ENCODE measurements at regions not wholly inside any gene's neighbourhood (a gene's known extent, or its start where the extent isn't known, plus 50 kb on each side); places are given as distances from the start of the nearest gene placed in this dataset.

DNA sequence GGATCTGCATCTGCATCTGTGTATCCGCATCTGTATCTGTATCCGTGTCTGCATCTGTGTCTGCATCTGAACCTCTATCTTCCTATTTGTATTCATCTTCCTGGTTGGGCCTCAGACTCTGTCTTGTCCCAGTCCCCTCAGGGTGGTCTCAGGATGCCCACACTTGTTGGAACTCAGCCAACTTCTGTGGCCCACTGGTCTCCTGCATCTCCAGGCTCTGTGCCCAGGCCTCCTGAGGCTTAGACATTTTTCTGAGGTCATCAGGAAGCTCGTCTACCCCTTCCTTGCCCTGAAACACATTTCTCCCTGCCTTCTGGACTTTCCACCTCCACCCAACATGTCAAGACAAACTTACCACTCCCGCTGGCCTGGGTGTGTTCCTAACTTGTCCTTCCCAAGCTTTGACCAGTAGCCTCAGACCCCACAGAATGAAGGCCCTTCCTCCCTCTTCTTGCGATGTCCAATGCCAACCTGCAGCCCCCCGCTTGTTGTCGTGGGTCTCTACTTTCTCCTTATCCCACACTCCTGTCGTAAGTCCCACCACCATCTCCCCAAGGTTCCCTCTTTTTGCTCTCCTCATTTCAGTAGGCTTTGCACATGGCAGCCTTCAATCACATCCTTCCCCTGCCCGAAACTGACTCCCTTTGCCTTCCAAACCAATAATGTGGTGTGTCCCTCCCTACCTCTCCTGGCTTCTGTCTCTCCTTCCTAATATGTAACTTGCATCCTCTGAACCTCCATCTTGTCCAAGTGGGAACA lies 176.5 kb downstream of the DLL1 start:
- CTCF ChIA-PET (ENCODE audit: partially characterized antibody) = no interaction called here
- H2BK15ac ChIP-seq (ENCODE audit: low read length) = no peak overlapping the region
- H2AK5ac ChIP-seq (ENCODE audit: low read depth, low read length) = no peak overlapping the region
- no peaks in the 10 kb centered on the region; a peak in 1 of 4 replicates for H3K9me3 ChIP-seq (ENCODE audit: insufficient read depth in 2 of 2, low read depth in 1 of 2, low read length in 1 of 2)
- no peak overlapping the region for H4K91ac ChIP-seq (replicated peaks; ENCODE audit: insufficient read length, low read length)
- no peaks in the 10 kb centered on the region for H3K79me1 ChIP-seq (ENCODE audit: low read depth, low read length)
- H3K14ac ChIP-seq (ENCODE audit: insufficient read length) = no peak overlapping the region
- no peaks in the 10 kb centered on the region; a peak in 1 of 7 replicates for H3K27me3 ChIP-seq (replicated peaks in 1 of 4; ENCODE audit: control insufficient read depth in 3 of 4, extremely low read depth in 1 of 4, insufficient read depth in 3 of 4, low read length in 3 of 4)
- H3K4ac ChIP-seq (replicated peaks; ENCODE audit: insufficient read length, low read depth, low read length) = no peak overlapping the region
- H4K8ac ChIP-seq (ENCODE audit: extremely low read depth, insufficient read depth, low read length) = no peak overlapping the region
- DNase-seq (ENCODE audit: low read depth in 1 of 2, low spot score in 2 of 2) (peak in 1 of 2 experiments; percentile 22), FAIRE-seq (no peak)
- WGBS, 2 experiments (ENCODE audit: extremely low coverage in 1 of 2, insufficient coverage in 1 of 2, insufficient read length in 1 of 2, insufficient replicate concordance in 2 of 2, low coverage in 1 of 2, low lambda C conversion rate in 2 of 2, missing lambda C conversion rate in 1 of 2) = 82% methylated on average over 9 of the region's 9 CpGs; no CpG with 5 or more reads in 1 of the 2 experiments
- H4K5ac ChIP-seq (ENCODE audit: insufficient read length, low read depth, low read length) = no peak overlapping the region
- H3K23me2 ChIP-seq (ENCODE audit: low read depth, low read length) = no peaks in the 10 kb centered on the region
- H2BK12ac ChIP-seq (ENCODE audit: low read depth, low read length) = no peak overlapping the region
- no peak overlapping the region for H3K23ac ChIP-seq (ENCODE audit: insufficient read length)
- no peak overlapping the region for H2BK5ac ChIP-seq (ENCODE audit: low read depth, low read length)
- H3K4me2 ChIP-seq (ENCODE audit: insufficient read depth in 1 of 2, low read depth in 2 of 2, low read length in 2 of 2) = no peak overlapping the region
- H3K79me2 ChIP-seq (ENCODE audit: control insufficient read depth in 1 of 2, insufficient read depth in 2 of 2, low read length in 2 of 2) = no peaks in the 10 kb centered on the region
- no peak overlapping the region for H3K4me3 ChIP-seq (ENCODE audit: extremely low read depth in 1 of 4, insufficient read depth in 2 of 4, low read depth in 3 of 4, low read length in 4 of 4)
- H3K27ac ChIP-seq (ENCODE audit: low read depth, low read length) = no peak overlapping the region
- no peak overlapping the region for H2AFZ ChIP-seq (ENCODE audit: low read length)
- H2BK20ac ChIP-seq (ENCODE audit: low read length) = no peak overlapping the region
- H3K56ac ChIP-seq (replicated peaks; ENCODE audit: insufficient read length, low read depth, low read length) = no peak overlapping the region
- no peak overlapping the region for H2BK120ac ChIP-seq (replicated peaks; ENCODE audit: low read depth, low read length)
- POLR2A ChIA-PET (ENCODE audit: partially characterized antibody) = no interaction called here
- H3K9ac ChIP-seq (replicated peaks in 1 of 4; ENCODE audit: extremely low read depth in 1 of 4, low read depth in 3 of 4, low read length in 3 of 4) = no peak overlapping the region
- H4K20me1 ChIP-seq (replicated peaks in 1 of 2; ENCODE audit: control insufficient read depth in 1 of 2, insufficient read depth in 2 of 2, low read length in 2 of 2) = no peaks in the 10 kb centered on the region
- TF ChIP-seq SIX5 (IDR thresholded peaks at IDR 0.05; ENCODE audit: low read depth, low read length) (no peak), SP4 (IDR thresholded peaks at IDR 0.05; ENCODE audit: low read length) (no peak), ATF2 (IDR thresholded peaks at IDR 0.05; ENCODE audit: low read length) (no peak), CHD1 (IDR thresholded peaks at IDR 0.05; ENCODE audit: low read depth, low read length) (no peak), JUN (IDR thresholded peaks at IDR 0.05; ENCODE audit: low read depth, low read length) (no peak), BACH1 (IDR thresholded peaks at IDR 0.05; ENCODE audit: low read length) (no peak)
- H3K18ac ChIP-seq (ENCODE audit: extremely low read depth, low read length) = no peak overlapping the region
- no peaks in the 10 kb centered on the region for H3K36me3 ChIP-seq (ENCODE audit: control insufficient read depth in 2 of 4, insufficient read depth in 4 of 4, low read length in 3 of 4)
- no peaks in the 10 kb centered on the region; a peak in 2 of 7 replicates for H3K4me1 ChIP-seq (replicated peaks in 1 of 4; ENCODE audit: control insufficient read depth in 3 of 4, insufficient read depth in 4 of 4, low read length in 3 of 4)

Data from H1 (cell line).